ENCODE measurements at regions not wholly inside any gene's neighbourhood (a gene's known extent, or its start where the extent isn't known, plus 50 kb on each side); places are given as distances from the start of the nearest gene placed in this dataset.

DNA sequence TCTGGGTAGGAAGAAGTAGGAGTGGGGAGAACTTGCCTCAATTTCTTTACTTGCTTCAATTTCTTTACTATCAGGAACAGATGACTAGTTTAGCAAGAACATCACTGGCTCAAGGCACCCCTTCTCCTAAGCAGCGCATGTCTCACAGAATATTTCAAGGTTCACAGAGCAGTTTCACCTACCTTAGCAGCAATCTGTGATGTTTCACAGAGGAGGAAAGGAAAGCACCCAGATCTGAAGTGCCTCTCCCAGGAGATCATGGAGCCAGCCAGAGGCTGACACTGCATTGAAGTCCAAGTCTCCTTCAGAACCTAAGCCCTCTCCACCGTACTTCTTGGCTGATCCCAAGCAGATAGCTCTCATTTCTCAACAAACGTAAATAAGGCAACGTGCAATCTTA, 118.7 kb upstream of the PCED1B start:
- TF ChIP-seq EZH2 (IDR thresholded peaks at IDR 0.05; ENCODE audit: insufficient read depth, poor library complexity, severe bottlenecking), result no peak
- no peak for TF ChIP-seq EZH2phosphoT487 (IDR thresholded peaks at IDR 0.05; ENCODE audit: insufficient read depth, low read depth)
